ENCODE measurements at regions not wholly inside any gene's neighbourhood (a gene's known extent, or its start where the extent isn't known, plus 50 kb on each side); places are given as distances from the start of the nearest gene placed in this dataset.

DNA sequence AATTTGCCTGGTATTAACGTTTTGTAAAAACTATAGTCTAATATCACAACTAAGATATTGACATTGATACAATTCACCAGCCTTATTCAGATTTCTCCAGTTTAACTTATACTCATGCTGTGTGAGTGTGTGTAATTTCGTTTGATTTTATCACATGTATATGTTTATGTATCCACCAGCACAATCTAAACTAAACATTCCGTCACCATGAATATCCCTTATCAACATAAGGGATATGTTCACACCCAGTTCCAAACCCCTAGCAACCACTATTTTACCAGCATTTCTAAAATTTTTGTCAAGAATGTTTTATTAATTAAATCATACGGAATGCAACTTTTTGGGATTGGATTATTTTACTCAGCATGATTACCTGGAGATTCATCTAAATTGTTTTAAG lies 450.3 kb downstream of the FBXO15 start:
- TF ChIP-seq, protein P1, sequence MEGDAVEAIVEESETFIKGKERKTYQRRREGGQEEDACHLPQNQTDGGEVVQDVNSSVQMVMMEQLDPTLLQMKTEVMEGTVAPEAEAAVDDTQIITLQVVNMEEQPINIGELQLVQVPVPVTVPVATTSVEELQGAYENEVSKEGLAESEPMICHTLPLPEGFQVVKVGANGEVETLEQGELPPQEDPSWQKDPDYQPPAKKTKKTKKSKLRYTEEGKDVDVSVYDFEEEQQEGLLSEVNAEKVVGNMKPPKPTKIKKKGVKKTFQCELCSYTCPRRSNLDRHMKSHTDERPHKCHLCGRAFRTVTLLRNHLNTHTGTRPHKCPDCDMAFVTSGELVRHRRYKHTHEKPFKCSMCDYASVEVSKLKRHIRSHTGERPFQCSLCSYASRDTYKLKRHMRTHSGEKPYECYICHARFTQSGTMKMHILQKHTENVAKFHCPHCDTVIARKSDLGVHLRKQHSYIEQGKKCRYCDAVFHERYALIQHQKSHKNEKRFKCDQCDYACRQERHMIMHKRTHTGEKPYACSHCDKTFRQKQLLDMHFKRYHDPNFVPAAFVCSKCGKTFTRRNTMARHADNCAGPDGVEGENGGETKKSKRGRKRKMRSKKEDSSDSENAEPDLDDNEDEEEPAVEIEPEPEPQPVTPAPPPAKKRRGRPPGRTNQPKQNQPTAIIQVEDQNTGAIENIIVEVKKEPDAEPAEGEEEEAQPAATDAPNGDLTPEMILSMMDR (conservative IDR thresholded peaks at IDR 0.05; ENCODE audit: low read length) = no peak
- no peak for DNase-seq (ENCODE audit: low read depth)
- no peak overlapping the region for H3K4me3 ChIP-seq (ENCODE audit: low read length)

DNA sequence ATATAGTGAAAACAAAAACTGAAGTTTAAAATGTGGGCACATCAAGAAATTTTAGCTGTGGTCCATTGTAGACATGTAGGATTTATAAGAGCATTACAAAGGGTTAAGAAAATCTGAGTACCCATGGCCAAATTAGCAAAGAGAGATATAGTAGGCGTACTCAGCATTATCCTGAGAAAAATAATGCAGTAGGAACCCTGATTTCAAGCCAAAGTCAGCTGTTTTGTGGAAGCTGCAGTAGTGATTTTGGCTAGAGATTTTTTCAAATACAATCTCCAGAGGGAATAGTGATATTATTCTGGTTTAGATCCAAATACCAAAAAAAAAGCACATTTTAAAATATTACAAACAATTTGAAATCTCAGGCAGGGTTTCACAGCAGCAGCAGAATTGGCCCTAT lies 450.9 kb downstream of the FBXO15 start:
- no peak overlapping the region for H3K4me3 ChIP-seq (ENCODE audit: low read length)
- no peak for DNase-seq (ENCODE audit: low read depth)
- TF ChIP-seq, protein P1 (conservative IDR thresholded peaks at IDR 0.05; ENCODE audit: low read length) = no peak

DNA sequence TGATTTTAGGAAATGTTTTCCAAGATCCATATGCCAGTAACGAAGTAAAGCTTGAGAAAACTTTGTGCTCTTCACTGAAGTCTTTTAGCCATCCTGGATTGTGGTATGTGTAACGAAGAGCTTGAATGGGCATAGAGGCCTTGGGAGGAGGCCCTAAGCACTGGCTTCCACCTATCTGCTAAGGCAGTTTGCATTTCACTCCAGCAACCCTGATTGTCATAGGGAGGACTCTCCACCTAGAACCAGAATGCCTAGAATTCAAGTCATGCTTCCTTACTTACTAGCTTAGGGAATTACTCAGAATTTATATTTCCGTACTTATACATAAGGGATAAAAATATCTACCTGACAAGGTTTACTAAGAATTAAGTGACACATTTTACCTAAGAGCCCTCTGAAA lies 451.5 kb downstream of the FBXO15 start:
- no peak overlapping the region for H3K4me3 ChIP-seq (ENCODE audit: low read length)
- DNase-seq (ENCODE audit: low read depth) = no peak
- TF ChIP-seq, protein P1 (conservative IDR thresholded peaks at IDR 0.05; ENCODE audit: low read length) = no peak

DNA sequence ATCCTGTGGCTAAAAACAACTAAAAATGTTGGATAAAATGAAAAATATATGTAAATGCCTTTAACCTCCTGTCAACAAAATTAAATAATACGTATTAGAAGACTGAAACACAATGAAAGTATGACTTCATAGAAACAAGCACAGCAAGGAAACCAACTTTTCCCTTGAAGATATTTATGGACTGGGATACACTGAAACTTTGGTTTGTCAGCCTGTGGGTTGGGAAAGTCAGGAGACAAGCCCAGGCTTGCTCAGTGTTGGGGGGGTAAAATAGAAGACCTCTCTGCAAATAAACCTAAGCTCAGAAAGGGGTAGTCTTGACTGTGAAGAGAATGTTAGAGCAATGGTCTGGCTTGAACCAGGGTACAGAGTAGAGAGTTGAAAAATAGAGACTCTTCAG lies 454.5 kb downstream of the FBXO15 start:
- H3K4me3 ChIP-seq (ENCODE audit: low read length) = no peak overlapping the region
- TF ChIP-seq, protein P1 (conservative IDR thresholded peaks at IDR 0.05; ENCODE audit: low read length) = no peak

DNA sequence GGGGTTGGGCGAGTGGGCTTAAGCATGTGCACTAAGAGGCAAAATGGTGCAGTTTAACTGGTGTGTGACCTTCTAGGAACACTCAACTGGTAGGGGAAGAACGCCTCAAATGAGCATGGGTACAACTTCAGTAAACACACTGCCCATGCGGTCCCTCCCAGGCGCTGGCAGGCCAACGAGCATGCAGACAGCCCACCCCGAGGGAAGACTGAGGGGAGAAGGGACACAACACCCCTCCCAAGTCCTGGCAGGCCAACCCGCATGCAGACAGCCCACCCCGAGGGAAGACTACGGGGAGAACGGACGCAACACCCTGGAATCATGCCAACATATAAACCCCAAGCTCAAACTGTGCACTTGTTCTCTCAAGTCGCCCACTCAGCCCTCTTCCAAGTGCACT lies 456.0 kb downstream of the FBXO15 start:
- TF ChIP-seq, protein P1 (conservative IDR thresholded peaks at IDR 0.05; ENCODE audit: low read length) = no peak
- no peak for DNase-seq (ENCODE audit: low read depth)
- no peak overlapping the region for H3K4me3 ChIP-seq (ENCODE audit: low read length)

More for the DNA sequence above, 454.5 kb downstream of the FBXO15 start:
- no peak for DNase-seq (ENCODE audit: low read depth)

DNA sequence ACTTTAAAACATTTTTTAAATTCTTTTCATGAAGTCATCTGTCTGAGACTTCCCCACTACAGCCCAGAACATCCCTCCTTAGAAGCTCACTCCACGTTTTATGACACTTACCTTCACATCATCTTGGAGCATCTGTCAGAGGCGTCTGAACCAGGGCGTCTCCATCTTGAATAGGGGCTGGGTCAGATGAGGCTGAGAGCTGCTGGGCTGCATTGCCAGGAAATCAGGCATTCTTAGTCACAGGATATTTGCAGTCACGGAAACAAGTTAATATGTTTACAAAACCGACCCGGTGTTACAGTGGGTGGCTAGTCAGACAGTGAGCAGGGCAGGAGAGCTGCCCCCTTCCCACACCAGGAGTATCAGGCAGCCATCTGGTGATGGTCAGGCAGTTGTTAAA lies 456.5 kb downstream of the FBXO15 start:
- DNase-seq (ENCODE audit: low read depth) = peak; percentile 71
- TF ChIP-seq, protein P1 (conservative IDR thresholded peaks at IDR 0.05; ENCODE audit: low read length) = no peak
- H3K4me3 ChIP-seq (ENCODE audit: low read length) = no peak overlapping the region

DNA sequence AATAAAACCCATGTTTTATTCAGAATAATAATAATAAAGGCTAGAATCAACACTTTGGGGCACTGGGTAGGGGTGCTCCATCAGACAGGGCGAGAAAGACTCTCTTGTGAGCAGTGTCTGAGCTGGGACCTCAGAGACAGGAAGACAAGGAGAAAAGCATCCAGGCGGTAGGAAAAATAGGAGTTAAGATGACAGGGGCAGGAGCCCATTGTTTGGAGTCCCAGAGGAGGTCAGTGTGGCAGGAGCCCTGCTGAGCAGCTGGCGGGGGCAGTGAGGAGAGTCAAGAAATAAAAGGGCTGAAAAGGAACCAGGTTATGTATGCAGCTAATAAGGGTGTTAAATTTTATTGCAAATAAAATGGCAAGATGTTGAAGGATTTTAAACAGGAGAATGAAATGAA lies 457.4 kb downstream of the FBXO15 start:
- DNase-seq (ENCODE audit: low read depth) = no peak
- TF ChIP-seq, protein P1 (conservative IDR thresholded peaks at IDR 0.05; ENCODE audit: low read length) = no peak
- no peak overlapping the region for H3K4me3 ChIP-seq (ENCODE audit: low read length)

All from AG10803 (cell line).